CD4-positive, alpha-beta T cell (primary cell): ENCODE measurements at regions not wholly inside any gene's neighbourhood (a gene's known extent, or its start where the extent isn't known, plus 50 kb on each side); places are given as distances from the start of the nearest gene placed in this dataset.

Experiments
- ATAC-seq: fragments of 200-7000 bp; cut with Tn5 transposase; one replicate; pipeline ENCODE4 v1.10.0; 2022; ENCODE audit warnings: mild to moderate bottlenecking; ENCODE audit not compliant: poor library complexity
- CTCF ChIA-PET: fragments of 350-600 bp; sonication (Branson Sonifier 250); formaldehyde crosslinking; loops from one replicate; lab custom pipeline; 2021; ENCODE audit warnings: antibody characterized with exemption, inconsistent platforms; lab: Charles Lee
- POLR2A ChIA-PET: fragments of 350-600 bp; sonication (Branson Sonifier 250); formaldehyde crosslinking; loops from one replicate; lab custom pipeline; 2021; ENCODE audit warnings: antibody characterized with exemption, inconsistent platforms; lab: Charles Lee
- DNase-seq, 14 experiments: peaks; one replicate each; pipeline ENCODE4 v3.0.0-alpha.2; 2013 to 2020; ENCODE audit warnings: mixed read lengths in 2 of 14
- H3K27ac ChIP-seq, 2 donors: one replicate each; pipeline versions ENCODE4 v1.5.1 to v1.7.0; 2013; ENCODE audit warnings: low read length in 2 of 2, low read depth in 1 of 2, mild to moderate bottlenecking in 1 of 2
- H3K27me3 ChIP-seq, 2 experiments: 1 replicate in 1 of 2; 2 replicates in 1 of 2; pipeline versions ENCODE4 v1.6.1 to v1.7.0; 2013; ENCODE audit warnings: low read length in 2 of 2, control low read depth in 1 of 2, mild to moderate bottlenecking in 1 of 2, moderate library complexity in 1 of 2; ENCODE audit not compliant: insufficient read depth in 2 of 2, control insufficient read depth in 1 of 2
- H3K36me3 ChIP-seq: one replicate; pipeline ENCODE4 v1.6.1; 2013; ENCODE audit warnings: low read length, control low read depth; ENCODE audit not compliant: insufficient read depth
- H3K4me1 ChIP-seq: one replicate; pipeline ENCODE4 v1.6.1; 2013; ENCODE audit warnings: low read length, control low read depth; ENCODE audit not compliant: insufficient read depth
- H3K4me3 ChIP-seq: one replicate; pipeline ENCODE4 v1.5.1; 2013; ENCODE audit warnings: mild to moderate bottlenecking, low read length, moderate library complexity
- H3K9me3 ChIP-seq, 2 experiments: 1 replicate in 1 of 2; 2 replicates in 1 of 2; pipeline versions ENCODE4 v1.6.1 to v1.7.0; 2013; ENCODE audit warnings: low read length in 2 of 2, mild to moderate bottlenecking in 2 of 2, control low read depth in 1 of 2, moderate library complexity in 1 of 2; ENCODE audit not compliant: control insufficient read depth in 1 of 2, insufficient read depth in 1 of 2
- H3K27ac Mint-ChIP-seq: one replicate; pipeline ENCODE4 v1.8.0; 2020; ENCODE audit warnings: mixed read lengths
- H3K27me3 Mint-ChIP-seq: one replicate; pipeline ENCODE4 v1.8.0; 2021; ENCODE audit warnings: mixed read lengths
- H3K36me3 Mint-ChIP-seq: one replicate; pipeline ENCODE4 v1.8.0; 2021; ENCODE audit warnings: low read depth, mixed read lengths
- H3K4me1 Mint-ChIP-seq: one replicate; pipeline ENCODE4 v1.8.0; 2021; ENCODE audit warnings: low read depth, mixed read lengths
- H3K4me3 Mint-ChIP-seq: one replicate; pipeline ENCODE4 v1.8.0; 2020; ENCODE audit warnings: mild to moderate bottlenecking, mixed read lengths
- H3K9me3 Mint-ChIP-seq: one replicate; pipeline ENCODE4 v1.8.0; 2020; ENCODE audit warnings: mixed read lengths
- intact Hi-C, 2 experiments: fragments of 100-400 bp; cut with DNase I in 1 of 2; cut with micrococcal nuclease in 1 of 2; formaldehyde crosslinking; loops; one replicate each; pipeline versions ENCODE4 v1.15.1 to v1.9.0; 2023 to 2025; cut with DNase I, micrococcal nuclease
- TF ChIP-seq, protein P1 (sequence below): fragments of 200-600 bp; IDR thresholded peaks from one replicate; pipeline ENCODE4 v1.8.0; 2022; ENCODE audit warnings: antibody characterized with exemption, mild to moderate bottlenecking

DNA sequence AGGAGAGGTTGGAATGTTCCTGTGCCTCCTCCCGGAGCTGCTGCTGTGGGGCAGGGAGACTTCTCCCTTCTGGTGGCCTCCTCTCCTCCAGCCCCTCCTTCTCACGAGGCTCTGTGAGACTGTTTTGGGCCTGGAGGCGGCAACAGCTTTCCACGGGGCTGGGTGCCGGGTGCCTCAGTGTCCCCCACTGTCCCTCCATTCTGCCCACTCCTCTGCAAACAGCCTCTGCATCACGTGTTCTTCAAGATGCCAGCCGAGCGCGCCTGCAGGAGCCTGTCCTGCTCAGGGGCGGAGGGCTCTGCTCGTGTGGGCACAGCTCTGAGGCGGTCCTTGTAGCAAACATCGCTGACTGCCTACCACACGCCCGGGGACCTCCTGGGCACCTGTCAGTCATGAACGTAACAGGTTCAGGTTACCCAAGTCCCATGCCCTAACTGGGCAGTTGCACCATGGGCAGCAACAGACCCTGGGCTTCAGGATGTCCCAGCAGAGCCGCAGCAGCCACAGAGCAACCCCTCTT is 70.8 kb downstream of the RRM2 start:
- intact Hi-C loops, result no loop called here
- no peaks in the 10 kb centered on the region for H3K4me1 ChIP-seq
- ChIA-PET CTCF (interaction anchor here (0.6 kb wide), 1 partner anchor 52 kb away, joined by 5 read pairs; no protein-coding TSS in a partner anchor), POLR2A (no interaction called here)
- no peak overlapping the region for H3K27ac ChIP-seq
- ATAC-seq, result no peak
- Mint-ChIP-seq H3K36me3 (no peaks in the 10 kb centered on the region), H3K4me3 (no peak overlapping the region), H3K27me3 (no peaks in the 10 kb centered on the region), H3K4me1 (no peaks in the 10 kb centered on the region), H3K9me3 (peaks cover 3% of the 10 kb centered on the region), H3K27ac (no peak overlapping the region)
- H3K9me3 ChIP-seq, result peaks cover 0 to 6% of the 10 kb centered on the region in 2 experiments
- no peaks in the 10 kb centered on the region for H3K27me3 ChIP-seq
- no peaks in the 10 kb centered on the region for H3K36me3 ChIP-seq
- no peak for DNase-seq
- no peak overlapping the region for H3K4me3 ChIP-seq
- TF ChIP-seq, protein P1, sequence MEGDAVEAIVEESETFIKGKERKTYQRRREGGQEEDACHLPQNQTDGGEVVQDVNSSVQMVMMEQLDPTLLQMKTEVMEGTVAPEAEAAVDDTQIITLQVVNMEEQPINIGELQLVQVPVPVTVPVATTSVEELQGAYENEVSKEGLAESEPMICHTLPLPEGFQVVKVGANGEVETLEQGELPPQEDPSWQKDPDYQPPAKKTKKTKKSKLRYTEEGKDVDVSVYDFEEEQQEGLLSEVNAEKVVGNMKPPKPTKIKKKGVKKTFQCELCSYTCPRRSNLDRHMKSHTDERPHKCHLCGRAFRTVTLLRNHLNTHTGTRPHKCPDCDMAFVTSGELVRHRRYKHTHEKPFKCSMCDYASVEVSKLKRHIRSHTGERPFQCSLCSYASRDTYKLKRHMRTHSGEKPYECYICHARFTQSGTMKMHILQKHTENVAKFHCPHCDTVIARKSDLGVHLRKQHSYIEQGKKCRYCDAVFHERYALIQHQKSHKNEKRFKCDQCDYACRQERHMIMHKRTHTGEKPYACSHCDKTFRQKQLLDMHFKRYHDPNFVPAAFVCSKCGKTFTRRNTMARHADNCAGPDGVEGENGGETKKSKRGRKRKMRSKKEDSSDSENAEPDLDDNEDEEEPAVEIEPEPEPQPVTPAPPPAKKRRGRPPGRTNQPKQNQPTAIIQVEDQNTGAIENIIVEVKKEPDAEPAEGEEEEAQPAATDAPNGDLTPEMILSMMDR, result no peak

DNA sequence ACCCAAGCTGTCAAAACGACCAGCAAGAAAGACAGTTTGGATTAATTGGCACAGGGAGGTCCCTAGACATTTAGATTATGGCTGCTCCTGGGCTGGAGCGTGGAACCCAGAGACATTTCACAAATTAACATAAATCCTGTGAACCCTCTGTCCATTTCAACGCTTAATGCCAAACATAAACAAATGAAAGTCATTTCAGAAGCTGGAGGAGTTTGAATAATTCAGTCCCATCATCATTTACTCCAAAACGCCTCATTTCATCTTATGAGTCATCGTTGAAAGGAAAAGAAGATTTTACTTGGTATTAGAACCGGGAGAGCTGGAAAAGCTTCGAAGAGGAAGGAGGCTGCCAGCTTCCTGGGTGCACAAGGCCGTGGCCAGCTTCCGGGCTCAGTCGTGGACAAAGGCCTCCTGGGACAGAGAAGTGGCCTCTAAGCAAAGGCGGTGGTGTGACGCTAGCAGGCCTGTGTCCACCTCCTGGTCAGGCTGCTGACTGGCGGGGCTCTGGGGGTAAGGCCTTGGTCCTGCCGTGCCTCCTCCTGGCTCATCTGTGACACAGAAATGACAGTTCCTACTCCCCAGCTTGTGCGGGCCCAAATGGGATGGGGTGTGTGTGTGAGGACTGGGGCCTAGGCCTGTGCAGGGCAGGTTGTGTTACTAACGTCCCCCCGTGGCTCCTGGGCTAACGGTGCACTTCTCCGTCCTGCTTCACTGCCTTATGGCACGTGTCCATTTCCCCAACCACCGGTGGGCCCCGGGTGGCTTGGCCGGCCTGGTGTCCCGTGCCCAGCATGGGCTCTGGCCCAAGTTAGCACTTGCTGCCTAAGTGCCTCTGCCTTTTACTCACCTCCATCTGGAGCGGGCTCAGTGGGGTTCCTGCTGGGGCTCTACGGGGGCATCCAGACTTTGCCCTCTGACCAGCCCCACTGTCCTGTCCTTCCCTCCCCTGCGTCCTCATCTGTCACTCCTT is 71.6 kb downstream of the RRM2 start:
- peaks cover 3% of the 10 kb centered on the region for H3K9me3 Mint-ChIP-seq
- Histone ChIP-seq H3K27me3 (no peaks in the 10 kb centered on the region), H3K36me3 (no peaks in the 10 kb centered on the region), H3K27ac (no peak overlapping the region), H3K9me3 (peaks cover 0 to 6% of the 10 kb centered on the region in 2 experiments), H3K4me3 (no peak overlapping the region), H3K4me1 (no peaks in the 10 kb centered on the region)
- POLR2A ChIA-PET, result no interaction called here
- H3K36me3 Mint-ChIP-seq, result no peaks in the 10 kb centered on the region
- intact Hi-C loops, result no loop called here
- ATAC-seq (no peak), DNase-seq (no peak)
- TF ChIP-seq, protein P1, result no peak
- no peaks in the 10 kb centered on the region for H3K27me3 Mint-ChIP-seq
- CTCF ChIA-PET, result no interaction called here
- H3K4me3 Mint-ChIP-seq, result no peak overlapping the region
- H3K4me1 Mint-ChIP-seq, result no peaks in the 10 kb centered on the region
- no peak overlapping the region for H3K27ac Mint-ChIP-seq

GRCh38 chr2:10195278-10196109 is 73.0 kb downstream of the RRM2 start:
- TF ChIP-seq, protein P1, result no peak
- no peaks in the 10 kb centered on the region for H3K9me3 Mint-ChIP-seq
- H3K36me3 ChIP-seq, result no peaks in the 10 kb centered on the region
- DNase-seq (no peak), ATAC-seq (no peak)
- POLR2A ChIA-PET, result no interaction called here
- H3K27ac Mint-ChIP-seq, result no peak overlapping the region
- H3K4me1 ChIP-seq, result no peaks in the 10 kb centered on the region
- H3K36me3 Mint-ChIP-seq, result no peaks in the 10 kb centered on the region
- no peaks in the 10 kb centered on the region for H3K27me3 ChIP-seq
- H3K9me3 ChIP-seq, result peaks cover 0 to 6% of the 10 kb centered on the region in 2 experiments
- no peak overlapping the region for H3K4me3 ChIP-seq
- no peak overlapping the region for H3K4me3 Mint-ChIP-seq
- H3K4me1 Mint-ChIP-seq, result no peaks in the 10 kb centered on the region
- no peak overlapping the region for H3K27ac ChIP-seq
- CTCF ChIA-PET, result no interaction called here
- intact Hi-C loops, result no loop called here
- H3K27me3 Mint-ChIP-seq, result no peaks in the 10 kb centered on the region
